PFSK-1 (cell line): ENCODE measurements at regions not wholly inside any gene's neighbourhood (a gene's known extent, or its start where the extent isn't known, plus 50 kb on each side); places are given as distances from the start of the nearest gene placed in this dataset.

Experiments
- FOXP2 ChIP-seq: optimal IDR thresholded peaks from 2 replicates; pipeline ENCODE3; 2011; ENCODE audit warnings: borderline replicate concordance, control low read depth, inconsistent platforms; ENCODE audit not compliant: insufficient read depth; ENCODE audit errors: extremely low read length, extremely low read depth
- POLR2AphosphoS5 ChIP-seq: IDR thresholded peaks from 2 replicates; pipeline ENCODE4 v1.6.1; 2012; ENCODE audit warnings: low read depth, mild to moderate bottlenecking, control low read depth, low read length, moderate library complexity
- REST ChIP-seq, 2 experiments: IDR thresholded peaks; 2 replicates each; pipeline versions ENCODE4 v1.6.1 to v1.8.0; 2011 to 2012; ENCODE audit warnings: low read depth in 2 of 2, low read length in 2 of 2, control low read depth in 1 of 2, inconsistent platforms in 1 of 2, mild to moderate bottlenecking in 1 of 2, moderate library complexity in 1 of 2; ENCODE audit not compliant: insufficient read depth in 1 of 2
- SIN3A ChIP-seq: IDR thresholded peaks from 2 replicates; pipeline ENCODE4 v1.6.1; 2012; ENCODE audit warnings: mild to moderate bottlenecking, low read length, moderate library complexity, borderline replicate concordance; ENCODE audit not compliant: insufficient read depth
- TAF1 ChIP-seq: IDR thresholded peaks from 2 replicates; pipeline ENCODE4 v1.6.1; 2012; ENCODE audit warnings: low read length, control low read depth, borderline replicate concordance; ENCODE audit not compliant: insufficient read depth

GRCh38 chr2:104025295-104025694, 828.6 kb upstream of the POU3F3 start:
- no peak for TF ChIP-seq TAF1
- TF ChIP-seq POLR2AphosphoS5, result no peak

- TF ChIP-seq SIN3A, result no peak
- no peak for TF ChIP-seq POLR2AphosphoS5
- TF ChIP-seq TAF1, result no peak
- TF ChIP-seq REST (IDR thresholded peaks at IDR 0.05; ENCODE audit: insufficient read depth in 1 of 2, low read depth in 2 of 2, low read length in 2 of 2), result no peak
- no peak for TF ChIP-seq FOXP2
These were observed 827.2 kb upstream of the POU3F3 start for GRCh38 chr2:104026725-104027124.

- TF ChIP-seq FOXP2 (no peak), TAF1 (no peak), POLR2AphosphoS5 (no peak), SIN3A (no peak), REST (IDR thresholded peaks at IDR 0.05; ENCODE audit: insufficient read depth in 1 of 2, low read depth in 2 of 2, low read length in 2 of 2) (no peak)
These were observed 826.6 kb upstream of the POU3F3 start for GRCh38 chr2:104027321-104027720.

DNA sequence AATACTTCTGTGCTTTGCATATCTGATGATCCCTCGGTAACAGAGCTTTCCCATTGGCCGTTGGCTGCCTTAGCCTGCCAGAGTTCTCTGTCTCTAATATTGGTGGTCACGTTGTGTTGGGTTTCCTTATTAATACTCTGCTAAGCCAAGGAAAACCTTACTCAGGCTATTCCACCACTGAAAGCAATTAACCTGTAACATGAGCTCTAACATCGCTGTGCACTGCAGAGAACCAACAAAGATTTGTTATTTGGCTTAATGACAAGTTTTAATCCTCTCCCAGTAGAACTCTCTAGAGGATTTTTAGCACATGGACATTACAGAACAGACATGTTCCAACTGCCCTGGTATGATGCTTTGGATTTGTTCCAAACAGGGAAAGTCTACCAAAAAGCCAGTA, 825.9 kb upstream of the POU3F3 start:
- TF ChIP-seq TAF1 (no peak), REST (IDR thresholded peaks at IDR 0.05; ENCODE audit: insufficient read depth in 1 of 2, low read depth in 2 of 2, low read length in 2 of 2) (no peak), SIN3A (no peak), POLR2AphosphoS5 (no peak)

DNA sequence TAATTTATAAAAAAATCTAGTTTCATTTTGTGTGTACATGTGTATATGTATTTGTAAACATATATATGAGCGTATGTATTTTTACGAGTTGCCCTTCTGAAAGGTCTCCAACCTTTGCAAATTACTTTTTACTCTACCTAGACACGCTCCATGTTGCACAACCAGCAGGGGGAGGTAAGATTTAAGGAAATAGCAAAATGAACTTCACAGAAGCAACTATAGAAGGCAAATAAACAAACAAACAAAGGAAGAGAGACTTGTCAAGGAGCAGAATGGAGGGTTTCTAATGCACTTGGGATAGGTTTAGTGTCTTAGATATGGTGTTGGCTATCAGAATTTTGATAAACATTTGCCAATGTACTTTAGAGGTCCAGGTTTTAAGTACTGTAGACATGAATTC, 820.5 kb upstream of the POU3F3 start:
- no peak for TF ChIP-seq SIN3A
- TF ChIP-seq FOXP2, result no peak
- no peak for TF ChIP-seq REST (IDR thresholded peaks at IDR 0.05; ENCODE audit: insufficient read depth in 1 of 2, low read depth in 2 of 2, low read length in 2 of 2)
- no peak for TF ChIP-seq TAF1
- TF ChIP-seq POLR2AphosphoS5, result no peak
